HG03280 (cell line): ENCODE measurements at regions not wholly inside any gene's neighbourhood (a gene's known extent, or its start where the extent isn't known, plus 50 kb on each side); places are given as distances from the start of the nearest gene placed in this dataset.

Experiments
- ATAC-seq: cut with Tn5 transposase; IDR thresholded peaks from one replicate; pipeline ENCODE4 v1.9.1; 2021; ENCODE audit warnings: mild to moderate bottlenecking, moderate library complexity; ENCODE audit not compliant: unreplicated experiment

GRCh38 chr1:228823200-228823599 lies 87.9 kb downstream of the RHOU start:
- no peak for ATAC-seq

DNA sequence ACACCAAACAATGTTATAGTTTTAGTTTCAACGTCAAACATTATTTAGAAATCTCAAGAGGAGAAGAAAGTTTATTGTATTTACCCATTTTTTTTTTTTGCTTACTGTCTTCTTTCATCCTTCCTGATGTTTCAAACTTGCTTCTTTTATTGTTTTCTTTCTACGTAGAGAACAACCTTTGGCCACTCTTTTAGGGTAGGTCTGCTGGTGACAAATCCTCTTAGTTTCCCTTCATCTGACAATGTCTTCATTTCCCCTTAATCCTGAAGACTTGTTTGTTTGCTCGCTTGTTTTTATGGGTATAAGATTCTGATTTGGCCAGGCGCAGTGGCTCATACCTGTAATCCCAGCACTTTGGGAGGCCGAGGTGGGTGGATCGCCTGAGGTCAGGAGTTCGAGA lies 89.1 kb downstream of the RHOU start:
- no peak for ATAC-seq

GRCh38 chr1:228825041-228825440 lies 89.8 kb downstream of the RHOU start:
- ATAC-seq = no peak

DNA sequence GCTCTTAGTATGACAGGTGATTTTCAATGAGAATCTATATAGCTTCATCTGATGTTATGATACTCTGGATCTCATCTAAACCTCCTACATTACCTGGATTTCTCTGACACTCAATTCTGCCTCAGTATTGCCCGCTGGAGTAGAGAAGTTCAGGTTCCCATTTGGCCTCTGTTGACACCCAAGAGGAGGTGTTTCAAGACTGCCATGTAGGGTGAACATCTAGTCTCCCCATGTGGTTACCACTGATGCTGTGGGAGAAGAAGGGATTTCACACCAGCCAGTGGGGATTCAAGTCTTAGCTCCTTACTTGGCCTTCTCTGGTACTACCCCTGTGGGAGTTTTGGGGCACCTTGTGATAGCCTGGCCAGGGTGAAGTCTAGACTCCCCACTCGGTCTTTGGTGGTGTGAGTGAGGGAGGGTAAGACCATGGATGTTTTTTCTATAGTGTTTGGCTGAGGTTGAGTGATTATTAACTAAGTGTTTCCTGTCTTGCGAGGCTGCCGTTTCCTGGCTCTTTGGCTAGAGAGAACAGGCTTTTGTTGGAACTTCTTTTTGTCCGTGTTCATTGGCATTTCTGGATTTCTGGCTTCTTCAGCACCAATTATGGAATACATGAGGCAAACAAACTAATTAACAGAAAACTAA lies 90.7 kb downstream of the RHOU start:
- no peak for ATAC-seq

- ATAC-seq = no peak
Measured at GRCh38 chr1:228827019-228827418, 91.7 kb downstream of the RHOU start.

GRCh38 chr1:228828151-228828550 lies 92.9 kb downstream of the RHOU start:
- no peak for ATAC-seq

- ATAC-seq = no peak
Measured at GRCh38 chr1:228830185-228830953, 95.1 kb downstream of the RHOU start.

GRCh38 chr1:228830954-228831481 lies 95.7 kb downstream of the RHOU start:
- no peak for ATAC-seq

DNA sequence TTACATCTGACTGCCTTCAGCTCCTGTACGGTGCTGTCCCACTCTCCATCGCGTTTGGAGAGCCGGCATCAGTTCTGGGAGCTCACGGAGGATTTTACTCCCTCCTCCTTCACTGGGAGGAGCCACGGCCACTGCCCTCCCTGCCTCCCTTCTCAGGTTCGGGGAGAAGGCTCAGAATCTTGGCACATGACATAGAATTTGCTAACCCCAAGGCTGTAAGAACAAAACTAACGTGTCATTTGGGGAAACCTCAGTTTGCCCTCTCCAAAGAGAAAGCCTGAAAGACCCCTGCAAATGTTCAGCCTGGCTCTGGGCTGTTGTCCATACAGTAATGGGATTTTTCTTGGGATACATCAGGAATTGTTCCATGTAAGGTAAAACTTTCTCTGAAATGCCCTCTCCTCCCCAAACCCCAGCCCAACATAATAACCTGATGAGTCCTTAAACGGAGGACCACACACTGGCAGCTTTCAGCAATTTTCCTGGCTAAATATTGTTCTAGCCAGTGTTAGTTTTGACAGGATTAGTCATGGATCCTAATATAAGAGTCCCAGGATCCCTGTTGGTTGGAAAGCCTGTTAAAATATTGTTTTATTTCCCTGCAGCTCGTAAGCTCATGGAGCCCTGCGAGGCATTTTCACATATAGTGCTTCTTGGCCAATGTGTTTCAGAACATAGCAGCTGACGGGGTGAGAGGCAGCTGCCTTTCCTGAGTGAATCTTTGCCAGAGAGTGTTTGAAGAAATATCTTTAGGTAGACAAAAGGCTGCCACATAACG lies 98.8 kb downstream of the RHOU start:
- no peak for ATAC-seq

- ATAC-seq = no peak
Measured at GRCh38 chr1:228835456-228835855, 100.2 kb downstream of the RHOU start.

DNA sequence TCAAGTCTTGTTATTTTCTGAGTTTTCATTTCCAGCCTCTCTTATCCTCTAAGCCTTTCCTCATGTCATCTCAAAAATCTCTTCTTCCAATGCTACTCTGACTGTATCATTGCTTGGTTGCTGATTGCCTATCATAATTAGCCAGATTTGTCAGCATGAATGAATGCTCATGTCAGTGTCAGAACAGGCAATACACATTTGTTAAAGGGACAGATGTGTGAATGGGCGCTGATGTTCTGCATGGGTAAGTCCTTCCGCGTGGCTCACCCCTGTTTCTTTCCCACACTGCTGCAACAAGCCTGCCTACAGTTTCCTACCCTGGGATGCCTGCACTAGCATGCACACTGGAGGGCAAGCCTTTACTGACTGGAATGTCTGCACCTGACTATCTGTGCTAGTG lies 100.6 kb downstream of the RHOU start:
- ATAC-seq = no peak

GRCh38 chr1:228836427-228836826 lies 101.1 kb downstream of the RHOU start:
- ATAC-seq = no peak

GRCh38 chr1:228837032-228837431 lies 101.8 kb downstream of the RHOU start:
- ATAC-seq = no peak

DNA sequence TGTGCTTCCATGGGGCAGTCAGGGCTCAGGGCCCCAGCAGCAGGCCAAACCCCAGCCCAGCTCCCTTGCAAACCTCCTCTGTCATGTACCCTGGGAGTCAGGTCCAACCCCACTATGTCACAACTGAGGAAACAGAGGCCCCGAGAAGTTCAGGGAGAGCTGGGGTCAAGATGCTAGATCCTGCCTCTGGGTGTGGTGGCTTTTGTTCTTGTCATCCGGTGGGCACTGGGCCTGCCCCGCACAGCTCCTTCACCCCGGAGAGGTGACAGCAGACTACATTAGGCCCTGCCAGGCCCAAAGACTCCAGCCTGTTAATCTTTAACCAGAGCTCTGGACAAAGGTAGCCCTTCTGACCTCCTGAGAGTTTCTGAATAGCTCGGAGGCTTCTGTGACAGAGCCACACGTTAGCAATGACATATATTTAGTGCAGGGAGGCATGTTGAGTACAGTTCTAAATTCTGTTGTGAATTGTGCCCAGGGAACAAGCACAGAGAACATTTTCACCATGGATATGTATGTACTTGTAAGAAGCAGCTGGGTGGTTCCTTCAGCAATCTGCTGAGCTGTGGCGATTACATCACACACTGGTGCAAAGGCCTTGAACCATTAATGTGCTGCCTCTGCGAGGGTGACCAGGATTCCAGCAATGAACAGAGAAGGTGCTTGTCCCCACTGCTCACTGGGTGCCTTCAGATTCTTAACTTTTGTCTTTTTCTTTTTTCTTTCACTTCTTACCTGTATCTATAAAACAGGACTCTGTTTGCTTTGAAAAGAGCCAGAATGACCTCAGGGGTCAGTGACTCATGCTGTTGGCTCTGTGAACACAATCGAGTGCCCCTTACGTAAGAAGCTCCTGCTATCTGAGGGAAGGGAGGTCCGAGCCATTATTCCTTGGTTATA lies 102.8 kb downstream of the RHOU start:
- ATAC-seq = no peak

DNA sequence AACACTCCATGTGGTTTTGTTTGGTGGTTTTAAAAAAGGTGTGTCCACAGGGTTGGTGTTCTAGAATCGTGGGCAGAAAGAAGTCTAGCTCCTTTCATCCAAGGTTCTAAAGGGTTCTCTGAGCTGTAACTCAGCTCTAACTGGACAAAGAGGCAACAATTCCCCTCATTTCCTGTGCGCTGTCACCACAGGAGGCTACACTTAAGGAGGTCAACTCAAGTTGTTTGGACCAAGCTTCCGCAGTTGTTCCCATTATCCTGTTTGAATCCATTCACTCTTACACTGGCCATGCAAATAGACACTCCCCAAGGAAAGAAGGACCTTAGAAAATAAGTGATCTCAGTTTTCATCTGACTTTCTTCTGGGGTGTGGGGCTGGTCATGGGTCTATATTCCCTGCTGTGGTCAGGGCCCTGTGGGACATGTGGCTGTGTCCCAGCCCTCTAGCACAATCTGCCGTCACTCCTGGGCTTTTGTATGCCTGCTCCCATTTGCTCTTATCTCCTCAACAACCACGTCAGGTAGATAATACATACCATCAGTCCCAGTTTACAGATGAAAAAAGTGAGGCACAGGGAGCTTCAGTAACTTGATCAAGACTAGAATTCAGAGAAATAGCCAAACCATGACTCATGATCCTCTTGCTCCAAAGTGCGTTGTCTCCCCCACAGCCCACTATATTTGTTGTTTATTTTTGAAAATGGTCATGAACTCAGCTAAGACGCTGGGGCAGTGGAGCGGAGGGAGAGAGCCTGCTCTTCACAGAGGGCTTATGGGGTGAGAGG lies 103.6 kb downstream of the RHOU start:
- no peak for ATAC-seq

DNA sequence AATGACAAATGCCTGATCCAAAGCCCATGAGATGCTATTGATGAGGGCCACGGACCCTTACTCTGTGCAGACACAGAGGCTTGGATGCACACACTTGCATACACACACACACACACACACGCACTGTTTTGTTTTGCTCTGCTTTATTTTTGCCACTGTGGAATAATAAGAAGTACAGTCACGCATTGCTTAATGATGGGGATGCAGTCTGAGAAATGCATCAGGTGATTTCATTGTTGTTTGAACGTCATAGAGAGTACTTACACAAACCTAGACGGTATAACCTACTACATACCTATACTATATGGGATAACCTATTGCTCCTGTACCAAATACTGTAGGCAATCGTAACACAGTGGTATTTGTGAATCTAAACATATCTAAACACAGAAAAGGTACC lies 104.4 kb downstream of the RHOU start:
- no peak for ATAC-seq

DNA sequence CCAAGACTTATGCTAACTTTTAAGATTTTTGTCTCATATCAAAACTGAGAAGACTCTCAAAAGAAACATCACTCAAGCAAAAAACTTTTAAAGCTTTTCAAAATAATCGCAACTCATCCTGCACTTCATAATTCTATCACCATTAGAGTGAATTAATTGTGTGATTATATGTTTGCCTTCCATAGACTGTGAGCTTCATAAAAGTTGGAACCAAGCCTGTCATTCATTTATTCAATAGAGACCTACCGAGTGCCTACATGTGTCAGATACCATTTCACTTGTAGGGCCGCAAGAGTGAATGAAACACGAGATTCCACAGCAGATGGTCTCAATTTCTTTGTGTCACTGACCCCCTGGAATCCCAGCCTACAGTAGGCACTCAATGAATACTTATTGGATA lies 106.4 kb downstream of the RHOU start:
- ATAC-seq = no peak

DNA sequence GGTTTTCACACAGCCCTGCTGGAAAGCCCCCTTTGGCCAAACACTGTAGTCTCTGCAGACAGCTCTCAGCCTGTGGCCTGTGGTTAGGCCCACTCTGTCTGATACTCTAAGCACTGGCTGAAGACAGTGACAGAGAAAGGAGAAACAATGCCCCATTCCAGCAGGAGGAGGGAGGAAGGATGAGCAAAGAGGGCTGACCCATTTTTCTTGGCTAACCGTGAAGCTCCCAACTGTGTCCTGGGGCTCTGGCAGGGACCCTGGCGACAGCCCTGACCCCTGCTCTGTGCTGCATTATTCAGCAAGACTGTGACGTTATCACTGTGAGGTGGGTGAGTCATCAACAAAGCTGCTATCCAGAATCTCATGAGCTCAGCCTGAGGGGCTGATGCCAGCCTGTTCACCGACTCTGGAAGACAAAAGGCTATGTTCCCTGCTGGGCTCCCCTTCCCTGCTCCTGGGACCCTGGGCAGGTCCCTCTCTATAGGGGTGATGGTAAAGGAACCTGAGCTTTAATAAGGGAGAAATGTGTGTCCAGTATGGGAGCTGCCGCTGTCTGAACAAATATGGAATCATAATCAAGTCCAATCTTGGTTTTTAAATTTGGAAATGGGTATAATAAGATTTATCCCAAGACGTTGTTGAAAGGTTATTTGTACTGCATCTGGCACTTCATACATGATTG lies 107.0 kb downstream of the RHOU start:
- no peak for ATAC-seq

DNA sequence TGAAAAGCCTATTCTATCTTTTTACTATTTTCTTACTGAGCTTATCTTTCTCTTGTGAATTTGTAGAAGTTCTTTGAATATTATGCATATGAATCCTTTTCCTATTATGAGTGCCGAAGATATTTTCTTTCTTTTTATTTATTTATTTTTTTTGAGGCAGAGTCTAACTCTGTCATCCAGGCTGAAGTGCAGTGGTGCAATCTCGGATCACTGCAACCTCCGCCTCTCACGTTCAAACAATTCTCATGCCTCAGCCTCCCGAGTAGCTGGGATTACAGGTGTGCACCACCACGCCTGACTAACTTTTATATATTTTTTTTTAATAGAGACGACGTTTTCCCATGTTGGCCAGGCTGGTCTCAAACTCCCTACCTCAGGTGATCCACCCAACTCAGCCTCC lies 109.8 kb downstream of the RHOU start:
- no peak for ATAC-seq
